ENCODE measurements at regions not wholly inside any gene's neighbourhood (a gene's known extent, or its start where the extent isn't known, plus 50 kb on each side); places are given as distances from the start of the nearest gene placed in this dataset.
"Not testable (repeated sequence)": the region's sequence is repeated elsewhere in the genome, so short reads cannot be mapped to it uniquely, and the experiment has no call there.

GRCh38 chr7:104264285-104264684 lies 56.5 kb upstream of the ORC5 start:
- DNase-seq (ENCODE audit: low read depth, low spot score): no peak

GRCh38 chr7:104267701-104268368 lies 60.0 kb upstream of the ORC5 start:
- DNase-seq (ENCODE audit: low read depth, low spot score): peak; percentile 3

GRCh38 chr7:104271948-104272347 lies 56.5 kb upstream of the LHFPL3 start:
- DNase-seq (ENCODE audit: low read depth, low spot score): no peak

GRCh38 chr7:104272767-104273384 lies 55.5 kb upstream of the LHFPL3 start:
- peak; percentile 48 for DNase-seq (ENCODE audit: low read depth, low spot score)

- DNase-seq (ENCODE audit: low read depth, low spot score): no peak
These were observed 52.5 kb upstream of the LHFPL3 start for GRCh38 chr7:104275900-104276299.

GRCh38 chr7:104276730-104277129 lies 51.7 kb upstream of the LHFPL3 start:
- DNase-seq (ENCODE audit: low read depth, low spot score): not testable (repeated sequence)

All from astrocyte of the hippocampus (primary cell).